ENCODE measurements at regions not wholly inside any gene's neighbourhood (a gene's known extent, or its start where the extent isn't known, plus 50 kb on each side); places are given as distances from the start of the nearest gene placed in this dataset.

DNA sequence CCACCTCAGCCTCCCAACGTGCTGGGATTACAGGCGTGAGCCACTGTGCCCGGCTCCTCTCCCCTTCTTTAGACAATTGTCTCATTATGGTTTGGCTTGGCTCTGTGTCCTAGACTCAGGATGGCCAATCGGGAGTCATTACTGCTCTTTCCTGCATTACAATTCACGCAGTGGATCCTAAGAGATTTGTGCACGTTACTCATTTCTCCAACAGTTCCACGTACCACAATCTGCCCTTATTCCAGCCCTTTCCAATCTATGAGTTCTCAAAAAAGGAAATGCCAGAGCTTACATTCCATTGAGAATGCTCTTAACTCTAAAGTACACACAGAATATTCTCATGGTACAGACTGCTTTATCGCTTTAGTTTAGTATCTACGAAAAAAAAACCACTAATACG, 357.0 kb downstream of the GPATCH2 start:
- TF ChIP-seq, protein P1, sequence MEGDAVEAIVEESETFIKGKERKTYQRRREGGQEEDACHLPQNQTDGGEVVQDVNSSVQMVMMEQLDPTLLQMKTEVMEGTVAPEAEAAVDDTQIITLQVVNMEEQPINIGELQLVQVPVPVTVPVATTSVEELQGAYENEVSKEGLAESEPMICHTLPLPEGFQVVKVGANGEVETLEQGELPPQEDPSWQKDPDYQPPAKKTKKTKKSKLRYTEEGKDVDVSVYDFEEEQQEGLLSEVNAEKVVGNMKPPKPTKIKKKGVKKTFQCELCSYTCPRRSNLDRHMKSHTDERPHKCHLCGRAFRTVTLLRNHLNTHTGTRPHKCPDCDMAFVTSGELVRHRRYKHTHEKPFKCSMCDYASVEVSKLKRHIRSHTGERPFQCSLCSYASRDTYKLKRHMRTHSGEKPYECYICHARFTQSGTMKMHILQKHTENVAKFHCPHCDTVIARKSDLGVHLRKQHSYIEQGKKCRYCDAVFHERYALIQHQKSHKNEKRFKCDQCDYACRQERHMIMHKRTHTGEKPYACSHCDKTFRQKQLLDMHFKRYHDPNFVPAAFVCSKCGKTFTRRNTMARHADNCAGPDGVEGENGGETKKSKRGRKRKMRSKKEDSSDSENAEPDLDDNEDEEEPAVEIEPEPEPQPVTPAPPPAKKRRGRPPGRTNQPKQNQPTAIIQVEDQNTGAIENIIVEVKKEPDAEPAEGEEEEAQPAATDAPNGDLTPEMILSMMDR (IDR thresholded peaks at IDR 0.05; ENCODE audit: low read depth, low read length), result no peak
- no peak for DNase-seq (ENCODE audit: extremely low read depth, low read depth)

DNA sequence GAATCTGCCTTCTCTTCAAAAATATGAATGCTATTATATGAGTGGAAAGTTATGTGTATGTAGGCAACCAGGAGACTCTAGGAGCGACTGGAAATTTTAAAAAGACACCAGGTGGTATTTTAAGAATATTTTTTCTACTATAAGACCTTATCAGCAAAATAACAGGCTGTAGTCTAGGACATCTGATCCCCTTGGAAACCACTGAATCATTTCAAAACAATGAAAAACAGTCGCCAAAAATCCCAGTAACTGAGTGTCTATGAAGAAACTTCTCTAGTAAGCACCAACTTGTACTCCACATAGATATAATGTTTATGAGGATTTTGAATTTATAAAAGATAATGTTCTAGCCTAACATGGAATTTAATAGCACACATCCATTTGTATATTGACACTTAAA, 358.5 kb downstream of the GPATCH2 start:
- DNase-seq (ENCODE audit: extremely low read depth, low read depth), result no peak
- TF ChIP-seq, protein P1 (IDR thresholded peaks at IDR 0.05; ENCODE audit: low read depth, low read length), result no peak

DNA sequence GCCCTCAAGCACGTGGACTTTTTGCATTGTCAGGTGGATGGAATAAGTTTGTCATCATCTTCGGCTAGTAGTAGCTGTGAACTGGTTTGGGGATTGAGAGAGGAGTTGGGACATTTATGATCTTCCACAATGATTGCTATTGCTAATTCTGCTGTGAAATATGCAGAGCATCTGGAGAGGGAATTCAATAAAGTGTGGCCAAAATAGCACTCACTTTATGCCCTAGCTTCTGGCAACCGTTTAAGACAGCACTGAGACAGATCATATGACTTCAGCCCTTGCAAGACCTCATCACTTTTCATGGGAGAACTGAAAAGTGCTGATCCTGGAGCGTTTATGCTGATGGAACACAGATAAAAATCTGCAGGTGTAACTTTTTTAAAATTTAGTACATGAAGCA, 360.8 kb downstream of the GPATCH2 start:
- TF ChIP-seq, protein P1 (IDR thresholded peaks at IDR 0.05; ENCODE audit: low read depth, low read length), result no peak
- no peak for DNase-seq (ENCODE audit: extremely low read depth, low read depth)

DNA sequence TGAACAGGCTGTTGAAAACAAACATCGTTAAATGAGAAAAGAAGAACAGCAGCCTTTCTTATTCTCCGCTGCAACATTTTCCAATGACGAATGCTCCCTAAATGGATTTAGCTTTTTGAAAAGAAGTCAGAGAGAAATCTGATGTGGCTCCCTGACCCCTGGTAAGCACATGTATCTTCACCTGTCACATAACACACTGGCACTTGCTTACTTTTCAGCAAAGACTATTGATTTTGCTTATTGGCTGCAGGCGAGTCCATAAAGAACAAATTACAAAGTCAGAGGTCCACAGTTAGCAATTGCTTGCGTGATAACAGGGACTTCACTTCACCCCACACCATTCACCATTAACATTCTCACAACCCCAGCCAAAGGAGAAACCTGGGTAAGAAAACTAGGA, 362.8 kb downstream of the GPATCH2 start:
- no peak for DNase-seq (ENCODE audit: extremely low read depth, low read depth)
- TF ChIP-seq, protein P1 (IDR thresholded peaks at IDR 0.05; ENCODE audit: low read depth, low read length), result no peak

DNA sequence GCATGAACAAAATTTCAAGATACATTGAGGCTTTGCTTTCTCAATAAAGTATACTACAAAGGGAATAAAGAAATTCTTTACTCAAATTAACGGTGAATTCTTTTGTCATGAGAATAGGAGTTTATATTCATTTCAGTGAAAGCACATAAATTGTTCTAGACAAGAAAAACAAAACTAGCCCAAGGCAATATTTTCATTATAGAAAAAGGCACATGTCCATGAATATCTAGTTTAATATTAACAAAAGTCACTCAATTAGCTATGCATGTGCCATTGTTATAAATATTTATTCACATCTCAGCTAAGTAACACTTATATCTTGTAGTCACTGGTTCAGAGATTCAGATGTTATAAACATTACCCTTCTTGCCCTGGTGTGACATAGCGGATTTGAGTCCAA, 369.3 kb downstream of the GPATCH2 start:
- TF ChIP-seq, protein P1 (IDR thresholded peaks at IDR 0.05; ENCODE audit: low read depth, low read length), result no peak
- no peak for DNase-seq (ENCODE audit: extremely low read depth, low read depth)

DNA sequence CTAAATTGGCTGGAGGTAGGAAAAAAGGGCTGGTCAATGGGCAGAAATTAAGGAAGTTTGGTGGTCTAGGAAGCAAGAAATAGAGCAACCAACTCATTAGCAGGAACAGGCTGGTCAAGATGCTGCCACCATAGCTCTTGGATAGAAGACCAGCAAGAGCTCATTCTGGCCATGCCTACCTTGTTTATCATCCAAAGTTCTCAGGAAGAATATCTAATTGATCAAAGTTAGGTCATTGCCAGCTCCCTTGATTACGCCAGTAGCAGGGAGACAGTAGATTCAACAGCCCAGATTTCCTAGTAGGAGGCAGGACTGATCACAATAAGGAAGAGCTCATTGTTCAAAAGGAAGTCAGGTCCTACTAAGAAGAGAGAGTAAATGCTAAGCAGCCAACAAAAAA, 370.2 kb downstream of the GPATCH2 start:
- no peak for DNase-seq (ENCODE audit: extremely low read depth, low read depth)
- TF ChIP-seq, protein P1 (IDR thresholded peaks at IDR 0.05; ENCODE audit: low read depth, low read length), result no peak

DNA sequence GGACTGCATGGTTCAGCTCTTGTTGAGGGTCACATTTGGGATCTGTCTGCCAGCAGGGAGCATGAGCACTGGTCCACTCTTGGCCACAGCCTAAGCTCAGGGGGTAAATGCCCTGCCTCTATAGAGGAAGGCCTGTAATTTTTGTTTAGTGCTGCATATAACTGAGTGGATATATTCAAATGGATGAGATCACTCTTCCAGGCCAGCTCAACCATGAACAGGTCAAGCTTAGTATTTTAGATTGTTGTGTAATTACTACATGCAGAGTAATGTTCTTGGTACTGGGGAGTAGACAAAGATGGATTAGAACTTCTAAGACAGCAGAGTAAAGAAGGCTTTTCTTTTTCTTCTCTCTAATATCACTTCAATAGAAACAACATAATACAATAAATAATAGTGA, 376.9 kb downstream of the GPATCH2 start:
- no peak for DNase-seq (ENCODE audit: extremely low read depth, low read depth)
- TF ChIP-seq, protein P1 (IDR thresholded peaks at IDR 0.05; ENCODE audit: low read depth, low read length), result no peak
